M059J (cell line): ENCODE measurements at regions not wholly inside any gene's neighbourhood (a gene's known extent, or its start where the extent isn't known, plus 50 kb on each side); places are given as distances from the start of the nearest gene placed in this dataset.
"Not testable (repeated sequence)": the region's sequence is repeated elsewhere in the genome, so short reads cannot be mapped to it uniquely, and the experiment has no call there.

Experiments used
- DNase-seq: peaks from one replicate; pipeline ENCODE4 v3.0.0-alpha.2; 2012; ENCODE audit warnings: low read depth

DNA sequence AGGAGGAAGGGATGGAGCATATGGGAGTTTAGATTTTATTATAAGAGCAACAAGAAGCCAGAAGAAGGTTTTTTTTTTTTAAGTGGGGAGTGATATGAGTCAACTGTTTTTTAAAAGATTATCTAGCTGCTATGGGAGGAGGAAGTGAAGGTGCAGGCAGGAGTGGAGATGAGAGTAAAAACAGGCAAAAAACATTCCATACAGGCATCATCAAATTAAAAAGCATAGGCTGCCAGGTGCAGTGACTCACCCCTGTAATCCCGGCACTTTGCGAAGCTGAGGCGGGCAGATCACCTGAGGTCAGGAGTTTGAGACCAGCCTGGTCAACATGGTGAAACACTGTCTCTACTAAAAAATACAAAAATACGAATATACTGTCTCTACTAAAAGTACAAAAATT, 368.4 kb upstream of the MTNR1B start:
- DNase-seq, result no peak

DNA sequence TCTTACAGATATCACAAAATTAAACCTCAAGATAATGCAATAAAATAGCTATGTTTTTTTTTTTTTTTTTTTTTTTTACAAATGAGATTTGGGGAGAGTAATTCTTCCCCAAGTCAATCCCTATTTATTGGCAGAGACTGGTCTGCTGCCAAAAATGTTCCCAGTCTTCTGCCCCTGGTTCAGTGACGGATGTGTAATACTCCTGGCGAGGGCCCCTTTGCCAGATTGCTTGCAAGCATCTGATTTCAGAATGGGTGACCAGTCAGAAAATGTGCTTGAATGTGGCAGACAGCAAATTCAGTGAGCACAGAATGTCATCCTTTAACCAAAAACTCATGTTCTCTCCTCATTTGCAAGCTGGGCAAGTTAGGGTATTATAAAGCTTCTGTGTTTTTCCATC, 363.8 kb upstream of the MTNR1B start:
- no peak for DNase-seq

DNA sequence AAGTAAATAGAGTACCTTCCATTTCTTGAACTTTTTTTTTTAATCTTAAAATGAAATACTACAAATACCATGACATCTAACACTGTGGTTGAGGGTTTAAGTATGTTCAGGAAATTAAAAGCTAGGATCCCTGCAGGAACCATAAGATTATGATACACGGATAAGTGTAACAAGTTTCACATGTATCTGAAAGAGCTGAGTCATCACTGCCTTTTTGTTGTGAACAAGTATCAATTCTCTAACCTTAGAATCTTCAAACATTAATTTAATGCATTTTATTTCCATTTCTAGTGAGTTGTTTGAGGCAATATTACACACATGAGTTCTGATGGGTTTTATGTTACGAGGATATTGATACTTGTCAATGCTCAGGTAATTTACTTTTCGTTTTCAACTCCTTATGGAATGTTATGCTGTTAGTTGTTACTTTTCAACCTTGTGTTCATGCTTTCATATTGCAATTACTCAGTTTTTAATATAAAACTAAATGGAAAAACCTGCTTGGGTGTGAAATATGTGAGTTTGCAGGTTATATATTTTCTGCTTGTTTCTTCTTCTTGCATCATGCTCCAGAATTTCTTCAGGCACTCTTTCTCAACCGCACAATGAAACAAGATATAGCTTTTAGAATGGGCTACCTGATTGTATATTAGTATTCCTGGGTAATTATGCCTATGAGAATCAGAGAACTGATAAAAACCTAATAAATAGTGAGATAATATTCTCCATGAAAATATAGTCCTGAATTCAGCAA, 361.3 kb upstream of the MTNR1B start:
- no peak for DNase-seq

DNA sequence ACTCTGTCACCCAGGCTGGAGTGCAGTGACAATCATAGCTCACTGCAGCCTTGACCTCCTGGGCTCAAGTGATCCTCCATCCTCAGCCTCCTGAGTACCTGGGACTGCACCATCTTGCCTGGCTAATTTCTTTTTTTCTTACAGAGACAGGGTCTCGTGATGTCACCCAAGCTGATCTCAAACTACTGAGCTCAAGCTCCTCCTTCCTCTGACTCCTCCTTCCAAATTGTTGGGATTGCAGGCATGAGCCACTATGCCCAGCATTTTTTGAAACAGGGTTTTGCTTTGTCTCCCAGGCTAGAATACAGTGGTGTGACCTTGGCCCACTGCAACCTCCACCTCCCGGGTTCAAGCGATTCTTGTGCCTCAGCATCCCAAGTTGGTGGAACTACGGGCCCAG, 358.3 kb upstream of the MTNR1B start:
- no peak for DNase-seq

DNA sequence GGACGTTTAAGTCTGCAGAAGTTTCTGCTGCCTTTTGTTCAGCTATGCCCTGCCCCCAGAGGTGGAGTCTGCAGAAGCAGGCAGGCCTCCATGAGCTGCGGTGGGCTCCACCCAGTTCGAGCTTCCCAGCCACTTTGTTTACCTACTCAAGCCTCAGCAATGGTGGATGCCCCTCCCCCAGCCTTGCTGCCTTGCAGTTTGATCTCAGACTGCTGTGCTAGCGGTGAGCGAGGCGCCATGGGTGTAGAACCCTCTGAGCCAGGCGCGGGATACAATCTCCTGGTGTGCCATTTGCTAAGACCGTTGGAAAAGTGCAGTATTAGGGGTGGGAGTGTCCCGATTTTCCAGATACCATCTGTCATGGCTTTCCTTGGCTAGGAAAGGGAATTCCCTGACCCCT, 351.4 kb upstream of the MTNR1B start:
- DNase-seq, result not testable (repeated sequence)

DNA sequence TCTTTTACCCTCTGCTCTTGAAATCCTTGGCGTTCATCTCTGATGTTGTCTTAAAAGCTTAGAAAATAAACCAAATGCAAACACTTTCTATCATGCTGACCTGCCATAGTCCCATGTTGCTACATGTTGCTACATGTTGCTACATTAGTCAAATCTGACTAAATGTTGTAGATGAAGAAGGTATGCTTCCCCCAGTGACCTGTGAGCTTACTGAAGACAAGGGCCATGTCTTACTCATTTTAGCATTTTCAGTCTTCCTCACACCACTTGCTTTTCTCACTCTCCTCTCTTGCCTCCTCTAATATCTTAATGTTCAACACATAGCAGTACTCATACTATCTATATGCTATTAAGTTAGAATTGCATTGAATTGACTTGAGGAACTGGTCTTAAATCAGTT, 346.4 kb upstream of the MTNR1B start:
- no peak for DNase-seq

DNA sequence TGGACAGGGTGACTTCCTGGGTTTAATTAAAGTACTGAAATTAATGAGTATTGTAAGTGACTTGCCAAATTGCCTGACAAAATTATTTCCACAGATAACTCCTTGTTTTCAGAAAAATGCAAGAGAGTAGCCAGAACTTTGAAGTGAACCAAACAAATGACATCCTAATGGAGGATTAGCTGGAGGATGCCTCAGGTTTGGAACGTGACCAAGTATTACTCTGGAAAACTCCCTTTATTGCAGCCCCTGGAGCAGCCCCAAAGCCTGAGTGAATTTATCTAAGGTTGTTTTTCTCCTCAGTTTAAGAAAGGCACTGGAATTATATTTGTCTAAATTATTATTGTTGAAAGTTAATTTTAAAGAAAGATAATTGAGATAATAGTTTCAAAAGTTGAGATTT, 343.6 kb upstream of the MTNR1B start:
- no peak for DNase-seq

DNA sequence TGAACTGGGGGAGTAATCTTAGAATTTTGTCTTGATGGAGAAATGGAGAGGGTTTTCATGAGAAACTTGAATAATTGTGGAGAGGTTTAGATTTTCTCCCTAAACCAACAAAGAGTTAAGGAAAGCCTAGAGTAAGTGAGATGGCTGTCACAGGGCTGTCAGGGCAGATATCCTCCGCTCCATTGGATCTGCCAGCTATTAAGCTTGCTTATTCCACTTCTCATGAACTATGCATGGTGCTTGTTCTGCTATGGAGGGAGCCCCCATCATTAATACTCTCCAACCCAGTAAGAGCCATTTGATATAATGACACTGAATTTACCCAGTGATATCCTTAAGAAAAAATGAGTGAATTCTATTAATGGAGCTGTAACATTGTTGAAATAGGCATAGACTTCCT, 342.8 kb upstream of the MTNR1B start:
- DNase-seq, result no peak

DNA sequence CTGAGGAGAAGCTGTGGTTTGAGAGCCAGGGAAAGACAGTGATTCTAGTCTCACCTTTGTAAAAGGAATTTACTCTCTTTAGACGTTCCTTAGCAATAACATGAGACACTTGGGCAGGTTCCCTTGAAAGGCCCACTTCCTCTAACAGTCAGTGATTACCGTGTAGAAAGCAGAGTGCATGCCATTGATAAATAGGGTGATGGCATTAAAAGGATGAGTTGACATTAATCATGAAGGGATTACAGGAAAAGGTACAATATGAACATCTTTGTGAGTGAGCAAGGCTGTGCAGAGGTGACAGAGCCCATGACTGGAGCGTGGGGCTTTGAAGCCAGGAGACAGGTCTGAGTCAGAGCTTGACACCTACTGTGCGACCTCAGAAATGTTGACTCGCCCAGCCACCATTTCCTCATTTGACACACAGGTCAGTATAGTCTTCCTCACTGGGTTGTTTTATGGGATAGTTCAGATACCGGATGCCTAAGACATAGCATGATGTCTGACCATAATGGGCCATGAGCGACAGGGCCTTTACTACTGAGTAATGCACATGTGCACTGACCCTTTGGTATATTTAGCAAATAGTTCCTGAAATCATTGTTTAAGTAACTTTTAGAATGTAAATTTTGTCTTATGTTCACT, 341.7 kb upstream of the MTNR1B start:
- DNase-seq, result peak; percentile 58

DNA sequence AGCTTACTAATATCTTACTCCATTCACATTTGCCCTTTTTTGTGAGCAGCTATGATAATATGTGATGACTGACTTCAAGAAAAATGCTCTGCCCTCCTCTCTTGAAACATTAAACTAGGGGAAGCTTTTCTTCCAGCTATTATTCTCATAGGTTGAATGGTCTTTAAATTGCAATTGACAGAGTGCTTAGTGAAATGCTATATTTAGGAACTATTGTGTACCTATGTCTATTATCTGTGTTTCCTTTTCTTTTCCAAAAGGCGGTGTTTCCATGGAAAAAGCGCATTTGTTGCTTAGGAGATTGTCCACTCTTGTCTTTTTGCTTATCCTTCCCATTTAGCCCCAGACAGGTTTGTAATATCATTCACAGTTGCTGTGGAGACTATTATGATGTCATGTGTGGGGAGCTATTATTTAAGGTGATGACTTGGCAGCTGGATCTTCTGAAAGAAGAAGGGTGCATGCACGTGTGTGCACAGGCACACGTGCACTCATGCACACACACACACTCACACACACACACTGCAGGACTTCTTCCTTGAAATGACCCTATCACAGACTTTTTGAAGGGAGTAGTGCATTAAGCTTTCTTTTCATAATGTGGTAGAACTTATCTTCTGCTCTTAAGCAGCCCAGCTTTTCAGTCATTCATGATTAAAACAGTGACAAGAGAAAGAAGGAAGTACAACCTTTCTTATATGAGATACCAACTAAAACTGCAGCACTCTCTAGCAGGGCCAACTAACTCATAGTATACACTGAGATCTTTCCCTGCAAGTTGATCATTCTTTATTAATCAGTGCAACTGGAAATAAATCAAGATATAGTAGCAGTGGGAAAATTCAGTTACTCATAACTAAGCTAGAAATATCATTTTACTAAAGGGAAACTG, 340.8 kb upstream of the MTNR1B start:
- peak; percentile 38 for DNase-seq

DNA sequence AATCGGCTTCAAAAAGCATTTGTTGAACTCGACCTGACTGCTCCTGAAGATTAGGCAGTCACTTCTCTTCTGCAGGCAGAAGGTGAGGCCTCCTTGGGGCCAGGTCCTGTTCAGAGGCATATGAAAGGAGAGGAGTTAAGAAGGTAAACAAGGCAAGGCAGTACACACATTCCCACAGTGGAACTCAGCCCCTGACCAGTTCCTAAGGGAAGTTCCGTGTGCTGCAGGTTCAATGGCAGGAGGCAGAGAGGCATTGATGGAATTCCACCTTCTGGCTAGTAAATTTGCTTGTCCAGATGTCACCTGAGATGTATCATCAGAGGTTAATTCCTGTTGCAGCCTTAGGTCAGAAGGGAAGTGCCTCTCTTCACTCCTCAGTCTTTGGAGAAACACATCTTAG, 337.0 kb upstream of the MTNR1B start:
- DNase-seq, result no peak

DNA sequence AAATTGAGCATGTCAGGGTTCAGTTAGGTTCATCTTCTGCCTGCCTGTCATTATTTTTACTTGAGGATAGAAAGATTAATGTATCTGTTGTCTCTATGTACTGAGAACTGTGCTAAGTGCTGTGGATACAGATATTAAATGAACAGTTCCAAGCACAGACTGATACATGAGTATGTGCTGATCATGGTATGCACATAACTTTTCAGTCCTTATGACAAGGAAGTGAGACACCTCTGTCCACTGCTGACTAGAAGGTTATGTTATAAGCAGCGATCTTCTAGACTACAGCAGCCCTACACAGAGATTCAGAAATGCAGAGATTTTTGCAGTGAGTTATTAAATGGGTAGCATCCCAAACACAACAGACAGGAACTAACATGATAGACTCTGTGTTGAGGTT, 335.6 kb upstream of the MTNR1B start:
- DNase-seq, result no peak

DNA sequence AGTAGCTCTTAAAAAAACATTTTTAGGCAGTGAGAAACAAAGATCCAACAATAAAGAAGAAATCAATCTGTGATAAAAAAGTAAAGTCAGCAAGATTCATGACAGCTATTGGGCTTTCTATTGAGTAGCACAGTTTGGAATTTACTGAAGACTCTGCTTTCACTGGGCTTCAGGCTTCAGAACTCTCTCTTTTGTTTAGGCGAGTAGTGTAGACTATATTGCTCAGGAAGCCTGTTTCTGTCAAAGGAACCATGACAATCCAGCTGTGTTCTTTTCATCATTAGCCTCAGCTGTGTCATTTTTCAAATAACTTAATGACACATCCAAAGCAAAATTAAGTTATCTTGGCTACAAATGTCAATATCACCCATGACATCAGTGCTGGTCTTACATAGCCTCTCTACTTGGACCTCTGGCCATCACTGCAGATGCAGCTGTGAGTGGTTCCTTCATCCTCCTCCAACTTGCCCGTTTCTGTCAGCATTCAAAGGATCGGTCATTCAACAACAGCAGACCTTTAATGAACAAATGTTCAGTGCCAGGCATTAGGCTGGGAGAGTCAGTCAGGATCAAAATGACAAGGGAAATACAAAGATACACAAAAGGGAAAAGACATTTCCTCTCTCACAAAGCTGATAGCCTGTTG, 332.8 kb upstream of the MTNR1B start:
- DNase-seq, result no peak

DNA sequence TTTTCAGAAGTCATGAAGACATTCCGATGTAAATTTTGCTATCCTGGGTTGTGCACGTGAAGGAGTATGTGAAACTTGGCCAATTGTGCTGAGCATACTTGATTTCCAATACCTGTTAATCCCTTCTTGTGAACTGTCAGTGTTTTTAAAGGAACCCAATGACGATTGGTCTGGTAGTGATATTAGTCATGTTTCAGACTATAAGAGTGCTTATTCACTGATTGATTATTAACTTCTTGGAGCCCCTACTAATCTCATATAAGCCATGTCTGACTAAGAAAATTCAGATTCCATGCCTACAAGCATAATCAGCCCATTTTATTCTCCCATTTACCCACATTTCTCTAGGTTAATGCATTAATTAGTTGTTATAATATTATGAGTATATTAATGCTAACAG, 330.8 kb upstream of the MTNR1B start:
- DNase-seq, result no peak

DNA sequence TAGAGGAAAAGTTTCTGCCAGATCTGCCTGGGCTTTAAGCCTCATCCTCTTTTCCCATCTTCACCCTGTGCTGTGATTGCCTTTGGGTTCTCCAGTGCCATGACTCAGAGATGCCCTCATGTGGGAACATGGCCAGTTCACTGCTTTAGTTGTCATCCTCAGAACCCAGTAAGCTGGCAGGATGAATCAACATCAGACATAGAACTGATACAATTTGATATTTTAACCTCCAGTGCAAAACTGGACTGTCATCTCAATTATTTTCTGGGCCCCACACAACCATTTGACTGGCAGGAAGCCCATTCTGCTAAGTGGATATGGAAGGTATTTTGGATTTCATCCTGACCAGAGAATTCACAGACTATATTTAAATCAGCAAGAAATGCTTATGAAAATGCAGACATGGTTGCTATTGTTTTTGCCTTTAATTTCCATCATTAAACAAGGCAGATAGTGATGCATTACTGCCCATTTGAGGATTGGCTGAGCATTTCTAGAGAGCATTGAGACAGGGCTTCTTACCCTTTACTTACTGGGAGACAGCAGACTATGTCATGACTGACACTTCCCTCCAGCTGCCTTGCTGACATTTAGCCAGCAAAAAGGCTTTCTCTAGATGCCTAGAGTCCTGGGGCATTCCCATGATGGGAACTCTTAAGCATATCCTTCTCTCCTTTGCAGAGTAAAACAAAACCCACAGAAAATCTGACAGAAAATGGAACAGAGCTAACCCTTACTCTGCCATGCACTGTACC, 327.1 kb upstream of the MTNR1B start:
- peak; percentile 57 for DNase-seq

DNA sequence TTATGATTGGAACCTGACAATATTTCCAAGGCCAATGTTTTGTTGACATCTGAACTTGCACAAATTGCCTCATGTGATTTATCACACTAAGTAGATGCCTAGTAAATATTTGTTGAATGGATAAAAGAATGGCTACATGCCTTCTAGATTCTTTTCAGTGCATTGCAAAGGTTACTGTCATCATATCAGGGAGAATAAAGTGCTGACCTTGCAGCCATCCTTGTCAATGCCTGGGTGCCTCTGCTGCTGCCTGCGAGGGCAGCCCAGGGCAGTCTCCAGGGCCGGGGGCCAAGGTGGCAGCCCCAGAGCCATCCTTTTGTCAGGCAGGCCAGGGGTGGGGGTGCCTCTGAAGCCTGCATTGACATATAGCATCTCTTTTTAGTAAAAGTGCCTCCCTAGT, 325.6 kb upstream of the MTNR1B start:
- DNase-seq, result no peak

DNA sequence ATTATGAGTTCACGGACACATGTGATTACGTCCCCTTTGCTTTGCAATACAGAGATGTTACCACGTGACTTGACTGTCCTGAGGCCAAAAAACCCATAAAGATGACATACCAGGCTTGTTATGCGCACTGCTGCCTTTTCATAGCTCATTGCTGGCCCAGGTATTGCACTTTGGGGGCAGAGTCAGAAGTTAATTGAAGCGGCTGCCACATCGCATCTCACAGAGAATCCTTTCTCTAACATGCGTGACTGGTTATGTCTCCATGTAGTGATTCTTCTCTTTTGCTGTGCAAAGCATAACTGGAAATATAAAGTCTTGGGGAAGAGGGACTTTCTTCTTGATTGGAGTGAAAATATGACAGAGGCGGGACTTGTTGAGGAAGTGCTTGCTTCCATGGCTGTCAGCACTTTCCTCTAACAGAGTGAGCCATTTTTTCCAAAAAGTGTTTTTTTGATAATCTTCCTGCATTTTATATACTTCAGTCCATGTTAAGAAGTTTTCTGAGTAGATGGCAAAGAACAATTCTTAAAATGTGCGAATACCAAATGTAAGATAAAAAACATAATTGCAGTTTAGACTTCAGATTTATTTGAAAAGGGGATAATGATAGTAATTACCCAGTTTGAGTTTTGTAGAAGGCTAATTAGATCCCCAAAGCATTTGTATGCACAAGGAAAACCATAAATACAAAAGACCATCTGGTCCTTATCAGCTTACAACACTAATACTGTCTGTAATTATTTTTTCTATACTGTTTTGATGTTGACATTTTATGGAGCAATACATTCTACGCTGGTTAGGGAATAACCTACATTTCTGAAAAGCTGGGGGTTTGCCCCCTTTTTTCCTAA, 324.6 kb upstream of the MTNR1B start:
- DNase-seq, result no peak

DNA sequence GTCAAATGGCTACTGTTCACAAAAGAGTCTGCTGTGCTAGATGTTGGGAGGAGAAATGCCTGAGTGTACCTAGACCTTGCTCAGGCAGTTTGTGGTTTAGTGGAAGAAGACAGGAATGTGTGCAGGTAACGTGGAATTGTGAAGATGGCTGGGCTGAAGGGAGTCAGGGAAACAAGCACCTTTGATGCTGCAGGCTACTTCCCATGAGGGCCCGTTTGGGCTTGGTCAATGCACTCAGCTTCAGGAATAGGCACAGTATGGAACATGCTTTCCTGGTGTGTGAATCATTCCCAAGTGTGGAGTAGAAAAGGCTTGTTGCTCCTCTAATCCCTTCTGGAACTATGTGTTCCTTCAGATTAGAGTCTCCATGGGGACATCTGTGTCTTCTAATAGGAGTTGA, 318.3 kb upstream of the MTNR1B start:
- DNase-seq, result no peak

DNA sequence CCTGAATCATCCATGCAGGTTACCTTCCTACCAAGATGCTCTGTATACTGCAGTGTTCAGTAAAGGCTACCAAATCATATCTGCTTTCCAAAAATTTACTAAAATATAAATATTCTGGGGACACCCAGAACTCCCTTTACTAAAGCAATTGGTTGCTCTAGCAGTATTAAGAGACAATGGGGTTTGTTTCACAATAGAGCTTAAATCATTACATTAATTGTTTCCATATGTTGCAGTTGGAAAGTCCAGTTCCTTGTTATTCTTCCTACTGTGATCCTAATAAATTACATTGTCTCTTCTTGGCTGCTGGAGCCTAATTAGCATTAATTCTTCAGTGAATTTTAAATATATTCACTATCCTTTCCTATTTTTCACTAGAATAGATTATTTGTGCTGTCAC, 316.0 kb upstream of the MTNR1B start:
- no peak for DNase-seq

DNA sequence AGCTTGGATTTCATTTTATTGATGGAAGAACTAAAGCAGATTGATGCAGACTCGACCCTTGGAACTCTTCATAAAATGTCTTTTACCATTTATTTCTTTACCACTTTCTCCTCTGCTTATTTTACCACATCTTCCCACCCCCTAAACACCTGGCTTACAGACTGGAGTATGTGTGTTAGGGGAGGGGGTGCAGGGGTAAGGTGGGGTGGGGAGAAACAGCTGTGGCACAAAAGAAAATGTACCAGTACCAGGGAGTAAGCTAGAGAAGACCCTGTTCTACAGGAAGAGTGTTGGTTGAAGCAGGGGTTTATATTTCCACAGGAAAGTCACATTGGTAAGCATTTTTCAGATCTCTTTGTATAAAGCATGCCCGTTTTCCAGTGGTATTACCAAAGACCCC, 312.7 kb upstream of the MTNR1B start:
- DNase-seq, result no peak

DNA sequence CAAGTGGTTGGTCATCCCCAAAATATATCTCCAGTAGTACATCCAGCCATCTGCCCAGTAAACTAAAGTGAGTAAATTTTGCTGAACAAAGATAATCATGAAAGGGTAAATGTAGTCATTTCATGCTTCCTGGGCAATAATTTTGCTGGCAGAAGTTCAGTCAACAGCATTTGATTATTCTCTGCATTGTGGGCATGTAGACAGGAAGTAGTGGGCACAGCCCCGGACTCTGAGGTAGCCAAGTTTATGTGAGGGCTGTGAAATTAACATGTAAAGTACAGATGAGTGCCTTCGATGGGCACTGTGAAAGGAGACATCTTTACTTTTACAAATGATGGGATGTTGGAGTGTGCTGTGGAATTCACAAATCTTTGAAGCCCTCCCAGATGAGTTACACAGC, 312.2 kb upstream of the MTNR1B start:
- no peak for DNase-seq
